ENCODE measurements at regions not wholly inside any gene's neighbourhood (a gene's known extent, or its start where the extent isn't known, plus 50 kb on each side); places are given as distances from the start of the nearest gene placed in this dataset.
"Not testable (repeated sequence)": the region's sequence is repeated elsewhere in the genome, so short reads cannot be mapped to it uniquely, and the experiment has no call there.

DNA sequence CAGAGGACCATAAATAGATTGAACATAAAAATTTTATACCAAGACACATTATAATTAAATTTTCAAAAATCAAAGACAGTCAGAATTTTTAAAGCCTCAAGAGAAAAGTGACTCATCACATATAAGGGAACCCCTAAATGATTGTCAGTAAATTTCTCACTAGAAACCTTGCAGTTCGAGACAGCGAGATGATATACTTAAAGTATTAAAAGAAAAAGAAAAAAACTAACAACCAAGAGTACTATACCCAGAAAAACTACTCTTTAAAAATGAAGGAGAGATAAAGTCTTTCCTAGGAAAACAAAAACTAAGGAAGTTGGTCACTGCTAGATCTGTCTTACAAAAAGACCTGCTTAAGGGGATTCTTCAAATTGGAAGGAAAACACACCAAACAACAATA lies 251.4 kb upstream of the MSX2 start:
- POLR2A ChIA-PET = no interaction called here
- H3K9me3 Mint-ChIP-seq = peaks cover 4% of the 10 kb centered on the region
- DNase-seq = no peak
- H3K4me1 Mint-ChIP-seq (ENCODE audit: low read depth) = no peaks in the 10 kb centered on the region
- H3K36me3 Mint-ChIP-seq (ENCODE audit: low read depth) = peaks cover 1% of the 10 kb centered on the region
- no peaks in the 10 kb centered on the region for H3K27me3 Mint-ChIP-seq
- no peak for ATAC-seq
- CTCF ChIA-PET = no interaction called here
- H3K4me3 Mint-ChIP-seq = no peak overlapping the region
- H3K27ac Mint-ChIP-seq = no peak overlapping the region
- intact Hi-C loops (cut with micrococcal nuclease) = no loop called here
- TF ChIP-seq, protein P1, sequence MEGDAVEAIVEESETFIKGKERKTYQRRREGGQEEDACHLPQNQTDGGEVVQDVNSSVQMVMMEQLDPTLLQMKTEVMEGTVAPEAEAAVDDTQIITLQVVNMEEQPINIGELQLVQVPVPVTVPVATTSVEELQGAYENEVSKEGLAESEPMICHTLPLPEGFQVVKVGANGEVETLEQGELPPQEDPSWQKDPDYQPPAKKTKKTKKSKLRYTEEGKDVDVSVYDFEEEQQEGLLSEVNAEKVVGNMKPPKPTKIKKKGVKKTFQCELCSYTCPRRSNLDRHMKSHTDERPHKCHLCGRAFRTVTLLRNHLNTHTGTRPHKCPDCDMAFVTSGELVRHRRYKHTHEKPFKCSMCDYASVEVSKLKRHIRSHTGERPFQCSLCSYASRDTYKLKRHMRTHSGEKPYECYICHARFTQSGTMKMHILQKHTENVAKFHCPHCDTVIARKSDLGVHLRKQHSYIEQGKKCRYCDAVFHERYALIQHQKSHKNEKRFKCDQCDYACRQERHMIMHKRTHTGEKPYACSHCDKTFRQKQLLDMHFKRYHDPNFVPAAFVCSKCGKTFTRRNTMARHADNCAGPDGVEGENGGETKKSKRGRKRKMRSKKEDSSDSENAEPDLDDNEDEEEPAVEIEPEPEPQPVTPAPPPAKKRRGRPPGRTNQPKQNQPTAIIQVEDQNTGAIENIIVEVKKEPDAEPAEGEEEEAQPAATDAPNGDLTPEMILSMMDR (IDR thresholded peaks at IDR 0.05) = no peak

DNA sequence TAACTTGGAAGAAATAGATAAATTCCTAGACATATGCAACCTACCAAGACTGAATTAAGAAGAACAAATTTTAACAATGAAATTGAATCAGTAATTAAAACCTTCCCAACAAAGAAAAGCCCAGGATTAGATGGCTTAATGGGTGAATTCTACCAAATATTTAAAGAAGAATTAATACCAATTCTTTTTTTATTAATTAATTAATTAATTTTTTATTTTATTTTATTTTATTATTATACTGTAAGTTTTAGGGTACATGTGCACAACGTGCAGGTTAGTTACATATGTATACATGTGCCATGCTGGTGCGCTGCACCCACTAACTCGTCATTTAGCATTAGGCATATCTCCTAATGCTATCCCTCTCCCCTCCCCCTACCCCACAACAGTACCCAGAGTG lies 248.4 kb upstream of the MSX2 start:
- intact Hi-C loops (cut with micrococcal nuclease); H3K9me3 Mint-ChIP-seq; POLR2A ChIA-PET: not testable (repeated sequence)

DNA sequence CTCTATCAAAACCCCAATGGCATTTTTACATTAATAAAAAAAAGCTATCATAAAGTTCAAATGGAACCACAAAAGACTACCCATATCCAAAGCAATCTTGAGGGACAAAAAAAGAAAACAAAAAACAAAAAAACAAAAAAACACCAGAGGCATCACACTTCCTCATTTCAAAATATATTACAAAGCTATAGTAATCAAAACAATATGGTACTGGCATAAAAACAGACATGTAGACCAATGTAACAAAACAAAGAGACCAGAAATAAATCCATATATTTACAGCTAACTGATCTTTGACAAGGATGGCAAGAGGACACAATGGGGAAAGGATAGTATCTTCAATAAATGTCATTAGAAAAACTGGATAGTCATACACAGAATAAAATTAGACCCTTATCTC lies 245.1 kb upstream of the MSX2 start:
- no peaks in the 10 kb centered on the region for H3K36me3 Mint-ChIP-seq (ENCODE audit: low read depth)
- H3K27ac Mint-ChIP-seq = no peak overlapping the region
- H3K4me3 Mint-ChIP-seq = no peak overlapping the region
- intact Hi-C loops (cut with micrococcal nuclease) = no loop called here
- no peak for ATAC-seq
- peaks cover 1% of the 10 kb centered on the region for H3K27me3 Mint-ChIP-seq
- POLR2A ChIA-PET = no interaction called here
- H3K4me1 Mint-ChIP-seq (ENCODE audit: low read depth) = no peaks in the 10 kb centered on the region
- TF ChIP-seq, protein P1 (IDR thresholded peaks at IDR 0.05) = no peak
- peaks cover 3% of the 10 kb centered on the region for H3K9me3 Mint-ChIP-seq
- DNase-seq = no peak
- CTCF ChIA-PET = no interaction called here

More for the DNA sequence above, 248.4 kb upstream of the MSX2 start:
- H3K36me3 Mint-ChIP-seq (ENCODE audit: low read depth); ATAC-seq; H3K27ac Mint-ChIP-seq; DNase-seq; H3K27me3 Mint-ChIP-seq; CTCF ChIA-PET; H3K4me3 Mint-ChIP-seq; H3K4me1 Mint-ChIP-seq (ENCODE audit: low read depth): not testable (repeated sequence)

DNA sequence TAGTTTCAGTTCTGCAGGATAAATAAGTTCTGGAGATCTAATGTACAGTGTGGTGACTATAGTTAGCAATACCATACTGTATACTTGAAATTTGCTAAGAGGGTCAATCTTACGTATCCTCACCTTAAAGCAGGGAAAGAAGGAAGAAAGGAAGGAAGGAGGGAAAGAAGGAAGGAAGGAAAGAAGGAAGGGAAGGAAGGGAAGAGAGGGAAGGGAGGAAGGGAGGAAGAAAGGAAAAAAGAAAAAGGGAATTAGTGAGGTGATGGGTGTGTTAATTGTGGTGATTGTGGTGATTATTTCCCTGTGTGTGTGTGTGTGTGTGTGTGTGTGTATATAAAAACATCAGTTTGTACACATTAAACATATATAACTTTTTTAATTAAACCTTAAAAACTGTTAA lies 242.6 kb upstream of the MSX2 start:
- ATAC-seq = no peak
- no peak overlapping the region for H3K27ac Mint-ChIP-seq
- peaks cover 5% of the 10 kb centered on the region for H3K9me3 Mint-ChIP-seq
- H3K4me3 Mint-ChIP-seq = no peak overlapping the region
- intact Hi-C loops (cut with micrococcal nuclease) = no loop called here
- H3K36me3 Mint-ChIP-seq (ENCODE audit: low read depth) = no peaks in the 10 kb centered on the region
- ChIA-PET CTCF (no interaction called here), POLR2A (no interaction called here)
- H3K27me3 Mint-ChIP-seq = peaks cover 4% of the 10 kb centered on the region
- TF ChIP-seq, protein P1 (IDR thresholded peaks at IDR 0.05) = no peak
- no peak for DNase-seq
- no peaks in the 10 kb centered on the region for H3K4me1 Mint-ChIP-seq (ENCODE audit: low read depth)

DNA sequence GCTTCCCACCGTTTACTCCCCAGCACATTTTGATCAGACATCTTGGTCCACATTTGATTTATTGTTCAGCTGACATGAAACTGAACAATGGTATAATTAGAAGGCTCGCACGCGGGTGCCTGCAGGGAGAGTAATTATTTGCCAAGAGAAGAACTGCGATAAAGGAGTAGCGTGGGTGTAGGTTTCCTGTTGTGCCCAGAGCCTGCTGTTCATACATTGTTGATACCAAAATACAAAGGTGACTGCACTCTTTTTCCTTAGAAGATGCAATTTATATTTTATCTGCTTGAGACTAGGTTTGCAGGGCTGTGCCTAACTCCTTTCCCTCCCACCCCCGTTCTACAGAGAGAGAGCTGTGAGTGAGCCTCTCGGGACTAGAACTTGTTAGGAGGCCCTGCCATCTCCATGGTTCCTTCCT lies 241.8 kb upstream of the MSX2 start:
- peaks cover 7% of the 10 kb centered on the region for H3K27me3 Mint-ChIP-seq
- CTCF ChIA-PET = no interaction called here
- ATAC-seq (no peak), DNase-seq (no peak)
- no peaks in the 10 kb centered on the region for H3K4me1 Mint-ChIP-seq (ENCODE audit: low read depth)
- intact Hi-C loops (cut with micrococcal nuclease) = no loop called here
- peaks cover 6% of the 10 kb centered on the region for H3K9me3 Mint-ChIP-seq
- no peaks in the 10 kb centered on the region for H3K36me3 Mint-ChIP-seq (ENCODE audit: low read depth)
- POLR2A ChIA-PET = no interaction called here
- no peak overlapping the region for H3K27ac Mint-ChIP-seq
- no peak overlapping the region for H3K4me3 Mint-ChIP-seq
- TF ChIP-seq, protein P1 (IDR thresholded peaks at IDR 0.05) = no peak

DNA sequence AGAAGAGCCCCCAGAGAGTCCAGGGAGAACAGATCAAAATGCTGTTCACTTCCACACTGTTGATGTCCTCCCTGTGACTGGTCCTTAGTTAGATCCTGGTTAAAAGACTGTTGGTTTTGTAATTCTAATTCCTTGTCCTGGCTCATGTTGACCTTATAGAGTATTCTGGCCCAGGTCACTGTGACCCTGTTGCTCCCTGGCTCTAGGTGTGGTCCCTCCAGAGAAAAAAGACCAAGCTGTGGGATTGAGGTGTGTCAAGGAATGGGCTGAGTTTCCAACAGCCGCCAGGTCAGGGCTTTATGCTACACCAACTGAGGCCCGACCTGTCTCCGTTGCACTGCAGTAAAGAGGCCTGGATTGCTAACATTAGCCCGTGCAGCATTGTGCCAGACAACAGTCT lies 241.0 kb upstream of the MSX2 start:
- H3K27ac Mint-ChIP-seq = no peak overlapping the region
- no peak overlapping the region for H3K4me3 Mint-ChIP-seq
- H3K4me1 Mint-ChIP-seq (ENCODE audit: low read depth) = no peaks in the 10 kb centered on the region
- ATAC-seq (no peak), DNase-seq (no peak)
- peaks cover 7% of the 10 kb centered on the region for H3K9me3 Mint-ChIP-seq
- H3K36me3 Mint-ChIP-seq (ENCODE audit: low read depth) = no peaks in the 10 kb centered on the region
- ChIA-PET POLR2A (no interaction called here), CTCF (no interaction called here)
- H3K27me3 Mint-ChIP-seq = peaks cover 8% of the 10 kb centered on the region
- intact Hi-C loops (cut with micrococcal nuclease) = no loop called here
- TF ChIP-seq, protein P1 (IDR thresholded peaks at IDR 0.05) = no peak

Measured in activated CD8-positive, alpha-beta T cell treated with anti-CD3 and anti-CD28 coated beads for 36 hours (primary cell).